GM12878 (cell line): ENCODE measurements at regions not wholly inside any gene's neighbourhood (a gene's known extent, or its start where the extent isn't known, plus 50 kb on each side); places are given as distances from the start of the nearest gene placed in this dataset.

ENCODE experiments used
- ATAC-seq: fragments of 200-7000 bp; cut with Tn5 transposase; 3 replicates; pipeline ENCODE4 v1.9.1; 2020; ENCODE audit warnings: mild to moderate bottlenecking, moderate library complexity
- BruUV-seq: library from RNA; stranded (reverse); fragments of 400-500 nt; replicated peaks from 2 replicates; lab custom pipeline; 2021; lab: Mats Ljungman, UMichigan
- CTCF ChIA-PET: fragments of 300-600 bp; sonication (Branson Sonifier 250); formaldehyde crosslinking; extraction: SDS; loops from one replicate; lab custom pipeline; 2021; ENCODE audit warnings: inconsistent platforms; lab: Yijun Ruan, JAX
- POLR2A ChIA-PET: fragments of 350-600 bp; formaldehyde crosslinking; extraction: SDS; loops from one replicate; lab custom pipeline; 2021; ENCODE audit warnings: inconsistent platforms; lab: Charles Lee
- RAD21 ChIA-PET: fragments of 300-600 bp; sonication (Branson Sonifier 250); formaldehyde crosslinking; loops from one replicate; lab custom pipeline; 2023; ENCODE audit warnings: antibody characterized with exemption; ENCODE audit not compliant: unreplicated experiment; lab: Charles Lee
- SMC1A ChIA-PET: fragments of 300-600 bp; sonication (Branson Sonifier 250); formaldehyde crosslinking; loops from one replicate; lab custom pipeline; 2023; ENCODE audit not compliant: unreplicated experiment, uncharacterized antibody; lab: Charles Lee
- DNase-seq: peaks from one replicate; pipeline ENCODE4 v3.0.0-alpha.2; 2011; ENCODE audit warnings: low read depth, low spot score
- FAIRE-seq: peaks from 3 replicates; lab custom pipeline; 2011; peaks lifted over from hg19 to GRCh38; lab: Jason Lieb, UNC
- H2AFZ ChIP-seq: 2 replicates; pipeline ENCODE4 v1.6.0; 2011; ENCODE audit warnings: low read depth, low read length, control low read depth; ENCODE audit not compliant: control insufficient read depth
- H3K27ac ChIP-seq: 2 replicates; pipeline ENCODE4 v1.5.1; 2011; ENCODE audit warnings: control low read depth; ENCODE audit not compliant: control insufficient read depth, insufficient read depth
- H3K27me3 ChIP-seq, 2 experiments: replicated peaks in 1 of 2; 2 replicates each; pipeline versions ENCODE4 v1.6.0 to v1.6.1; 2011; ENCODE audit warnings: low read length in 1 of 2; ENCODE audit not compliant: control insufficient read depth in 2 of 2, insufficient read depth in 2 of 2
- H3K36me3 ChIP-seq, 2 experiments: 2 replicates each; pipeline ENCODE4 v1.5.1; 2011; ENCODE audit warnings: low read length in 1 of 2; ENCODE audit not compliant: control insufficient read depth in 2 of 2, insufficient read depth in 2 of 2
- H3K4me1 ChIP-seq: 2 replicates; pipeline ENCODE4 v1.6.1; 2011; ENCODE audit warnings: mild to moderate bottlenecking, low read length, moderate library complexity, mixed read lengths; ENCODE audit not compliant: control insufficient read depth, insufficient read depth
- H3K4me2 ChIP-seq: 2 replicates; pipeline ENCODE4 v1.6.0; 2011; ENCODE audit warnings: control low read depth; ENCODE audit not compliant: control insufficient read depth, insufficient read depth
- H3K4me3 ChIP-seq: fragments of 200-600 bp; sonication (generic); 2 replicates; pipeline ENCODE4 v1.5.1; 2016
- H3K79me2 ChIP-seq: 2 replicates; pipeline ENCODE4 v1.6.0; 2011; ENCODE audit warnings: low read length; ENCODE audit not compliant: control insufficient read depth, insufficient read depth
- H3K9ac ChIP-seq: 2 replicates; pipeline ENCODE4 v1.8.0; 2011; ENCODE audit warnings: low read length, control low read depth, mixed read lengths; ENCODE audit not compliant: control insufficient read depth, insufficient read depth
- H3K9me3 ChIP-seq: replicated peaks from 3 replicates; pipeline ENCODE4 v1.5.1; 2011; ENCODE audit warnings: mild to moderate bottlenecking, low read length; ENCODE audit not compliant: control insufficient read depth, insufficient read depth
- H4K20me1 ChIP-seq: 2 replicates; pipeline ENCODE4 v1.6.0; 2011; ENCODE audit not compliant: control insufficient read depth, insufficient read depth
- E2F8 ChIP-seq: fragments of 450-650 bp; IDR thresholded peaks from 2 replicates; pipeline ENCODE4 v1.6.1; 2018; ENCODE audit warnings: mild to moderate bottlenecking, low read depth, moderate library complexity; ENCODE audit not compliant: partially characterized antibody
- GABPA ChIP-seq: IDR thresholded peaks from 2 replicates; pipeline ENCODE4 v1.6.1; 2014; ENCODE audit warnings: antibody characterized with exemption, low read depth, mild to moderate bottlenecking, inconsistent platforms
- PML ChIP-seq: IDR thresholded peaks from 2 replicates; pipeline ENCODE4 v1.6.1; 2012; ENCODE audit warnings: low read length, inconsistent platforms
- REST ChIP-seq: IDR thresholded peaks from 2 replicates; pipeline ENCODE4 v1.6.1; 2012; ENCODE audit warnings: mild to moderate bottlenecking, low read depth, low read length
- TBL1XR1 ChIP-seq: IDR thresholded peaks from 2 replicates; pipeline ENCODE4 v1.6.1; 2012; ENCODE audit warnings: low read depth, low read length, improper control_type of control experiment
- WGBS: methylation state at CpG from one replicate; pipeline ENCODE4 v1.1.6; 2016; ENCODE audit warnings: low lambda C conversion rate; ENCODE audit not compliant: insufficient replicate concordance, insufficient coverage; ENCODE audit errors: missing lambda C conversion rate; 5-methylcytosine and 5-hydroxymethylcytosine counted together
- in situ Hi-C: fragments of 300-500 bp; cut with MboI; formaldehyde crosslinking; loops from 9 replicates; pipeline ENCODE4 v1.14.3; 2018; ENCODE audit warnings: mixed read lengths
- intact Hi-C: fragments of 100-400 bp; cut with micrococcal nuclease; formaldehyde crosslinking; loops from one replicate; pipeline ENCODE4 v1.14.2; 2022; ENCODE audit not compliant: unreplicated experiment

GRCh38 chr11:95702526-95702925 is 87.1 kb downstream of the FAM76B start:
- Histone ChIP-seq H3K27me3 (no peaks in the 10 kb centered on the region), H3K4me1 (peaks cover 18% of the 10 kb centered on the region), H2AFZ (no peak overlapping the region), H3K4me2 (no peak overlapping the region), H3K4me3 (no peak overlapping the region), H3K27ac (no peak overlapping the region), H4K20me1 (no peaks in the 10 kb centered on the region), H3K9ac (no peak overlapping the region), H3K9me3 (no peaks in the 10 kb centered on the region), H3K36me3 (no peaks in the 10 kb centered on the region), H3K79me2 (no peaks in the 10 kb centered on the region)
- ChIA-PET SMC1A (interaction anchor here (0.7 to 20.2 kb wide), 19 partner anchors 8 to 547 kb away, joined by 3 to 474 read pairs (median 6); partner anchors contain the start of gene SESN3), POLR2A (interaction anchor here (0.8 to 2.3 kb wide), 5 partner anchors 9 to 549 kb away, joined by 3 to 8 read pairs (median 4); no protein-coding TSS in a partner anchor), RAD21 (interaction anchor here (0.8 to 12.7 kb wide), 9 partner anchors 10 to 546 kb away, joined by 3 to 425 read pairs (median 8); partner anchors contain the start of gene SESN3), CTCF (interaction anchor here (0.6 to 17.7 kb wide), 10 partner anchors 8 to 545 kb away, joined by 3 to 590 read pairs (median 3); partner anchors contain the start of gene SESN3)
- FAIRE-seq (no peak), ATAC-seq (no peak), DNase-seq (no peak)
- intact Hi-C loops = loop anchor here (5.0 to 10.0 kb wide), 3 partner anchors 218 to 328 kb away; no protein-coding TSS in a partner anchor
- in situ Hi-C loops = no loop called here
- TF ChIP-seq REST (no peak), TBL1XR1 (no peak), GABPA (no peak), PML (no peak), E2F8 (no peak)
- no TSS peak for BruUV-seq
- 47% methylated on average over 2 of the region's 2 CpGs for WGBS
